Mesothelial cell of epicardium (in vitro differentiated cells): ENCODE measurements at regions not wholly inside any gene's neighbourhood (a gene's known extent, or its start where the extent isn't known, plus 50 kb on each side); places are given as distances from the start of the nearest gene placed in this dataset.

Source experiments
- DNase-seq, 2 experiments: peaks; one replicate each; pipeline ENCODE4 v3.0.0; 2021; ENCODE audit warnings: low spot score in 2 of 2; ENCODE audit not compliant: unreplicated experiment in 2 of 2
- H3K27ac Mint-ChIP-seq: 2 replicates; pipeline ENCODE4 v1.8.0; 2021; ENCODE audit warnings: mixed read lengths
- H3K27me3 Mint-ChIP-seq: 2 replicates; pipeline ENCODE4 v1.8.0; 2021; ENCODE audit warnings: low read depth, mixed read lengths
- H3K36me3 Mint-ChIP-seq: 2 replicates; pipeline ENCODE4 v1.8.0; 2021; ENCODE audit warnings: mixed read lengths
- H3K4me1 Mint-ChIP-seq: 2 replicates; pipeline ENCODE4 v1.8.0; 2021; ENCODE audit warnings: mixed read lengths
- H3K4me3 Mint-ChIP-seq: 2 replicates; pipeline ENCODE4 v1.8.0; 2021; ENCODE audit warnings: mild to moderate bottlenecking, moderate library complexity, mixed read lengths
- H3K9me3 Mint-ChIP-seq: 2 replicates; pipeline ENCODE4 v1.8.0; 2021; ENCODE audit warnings: mixed read lengths
- CTCF ChIP-seq: fragments of 200-600 bp; sonication (generic); IDR thresholded peaks from one replicate; pipeline ENCODE4 v1.5.0; 2021; ENCODE audit warnings: antibody characterized with exemption; ENCODE audit not compliant: unreplicated experiment

GRCh38 chrX:82912382-82912781 is 595.7 kb upstream of the POU3F4 start:
- DNase-seq, result no peak
- no peak overlapping the region for H3K4me3 Mint-ChIP-seq
- H3K9me3 Mint-ChIP-seq, result peaks cover 28% of the 10 kb centered on the region
- TF ChIP-seq CTCF, result no peak
- H3K27me3 Mint-ChIP-seq, result no peaks in the 10 kb centered on the region
- H3K36me3 Mint-ChIP-seq, result no peaks in the 10 kb centered on the region
- no peak overlapping the region for H3K27ac Mint-ChIP-seq
- no peaks in the 10 kb centered on the region for H3K4me1 Mint-ChIP-seq

DNA sequence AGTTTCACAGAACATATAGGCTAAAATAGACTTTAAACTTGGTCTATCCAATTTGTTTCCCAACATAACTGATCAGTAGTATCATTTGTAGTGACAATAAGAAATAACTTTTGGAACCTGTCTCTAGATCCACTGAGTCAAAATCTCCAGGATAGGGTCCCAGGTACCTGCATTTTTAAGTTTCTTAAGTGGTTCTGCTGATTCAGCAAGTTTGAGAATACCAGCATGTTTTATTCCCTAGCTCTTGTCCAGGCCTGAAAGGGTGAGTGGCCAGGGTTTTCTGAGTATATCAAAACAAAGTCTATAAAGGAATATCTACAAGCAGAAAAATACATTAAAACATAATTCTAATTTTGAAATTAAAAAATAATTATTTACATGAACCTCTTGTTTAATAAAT is 573.1 kb upstream of the POU3F4 start:
- H3K27me3 Mint-ChIP-seq, result no peaks in the 10 kb centered on the region
- no peaks in the 10 kb centered on the region for H3K4me1 Mint-ChIP-seq
- TF ChIP-seq CTCF, result no peak
- H3K27ac Mint-ChIP-seq, result no peak overlapping the region
- no peak for DNase-seq
- no peak overlapping the region for H3K4me3 Mint-ChIP-seq
- no peaks in the 10 kb centered on the region for H3K36me3 Mint-ChIP-seq
- H3K9me3 Mint-ChIP-seq, result peaks cover 21% of the 10 kb centered on the region

DNA sequence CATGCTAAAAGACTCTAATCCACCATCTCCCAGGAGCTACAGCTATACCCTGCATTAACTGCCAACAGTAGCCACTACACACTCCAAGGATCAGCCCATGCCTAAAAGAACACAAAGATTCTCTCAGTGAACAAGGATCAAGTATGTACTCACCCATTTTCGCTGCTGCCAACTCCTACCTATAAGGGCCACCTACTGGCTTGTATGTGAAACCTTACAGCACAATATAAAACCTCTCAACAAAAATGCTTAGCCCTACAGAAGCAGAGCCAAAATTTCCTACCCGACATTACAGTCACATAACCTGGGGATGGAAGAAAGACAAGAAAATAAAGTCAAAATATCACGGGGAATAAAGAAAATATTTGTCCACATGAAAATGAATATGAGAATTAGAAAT is 562.8 kb upstream of the POU3F4 start:
- H3K4me1 Mint-ChIP-seq, result no peaks in the 10 kb centered on the region
- H3K27me3 Mint-ChIP-seq, result no peaks in the 10 kb centered on the region
- peaks cover 57% of the 10 kb centered on the region for H3K9me3 Mint-ChIP-seq
- H3K27ac Mint-ChIP-seq, result no peak overlapping the region
- TF ChIP-seq CTCF, result no peak
- DNase-seq, result no peak
- no peaks in the 10 kb centered on the region for H3K36me3 Mint-ChIP-seq
- no peak overlapping the region for H3K4me3 Mint-ChIP-seq

DNA sequence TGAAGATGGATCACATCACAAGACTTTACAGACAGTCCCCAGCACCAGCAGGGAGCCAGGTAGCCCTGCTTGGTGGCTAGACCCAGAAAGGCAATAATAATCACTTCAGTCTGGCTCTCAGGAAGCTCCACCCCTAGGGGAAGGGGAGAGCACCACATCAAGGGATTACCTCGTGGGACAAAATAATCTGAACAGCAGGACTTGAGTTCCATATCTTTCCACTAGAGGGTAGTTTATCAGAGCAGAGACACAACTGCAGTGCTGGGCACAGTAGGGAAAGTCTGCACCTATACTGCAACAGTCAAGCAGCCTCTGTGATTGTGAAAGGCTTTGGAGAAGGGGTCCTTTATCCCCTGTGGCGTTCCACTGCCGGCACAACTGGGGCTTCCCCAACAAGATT is 547.0 kb upstream of the POU3F4 start:
- Mint-ChIP-seq H3K27me3 (no peaks in the 10 kb centered on the region), H3K36me3 (no peaks in the 10 kb centered on the region), H3K9me3 (peaks cover 26% of the 10 kb centered on the region), H3K4me3 (no peak overlapping the region), H3K4me1 (no peaks in the 10 kb centered on the region), H3K27ac (no peak overlapping the region)
- no peak for DNase-seq
- TF ChIP-seq CTCF, result no peak

DNA sequence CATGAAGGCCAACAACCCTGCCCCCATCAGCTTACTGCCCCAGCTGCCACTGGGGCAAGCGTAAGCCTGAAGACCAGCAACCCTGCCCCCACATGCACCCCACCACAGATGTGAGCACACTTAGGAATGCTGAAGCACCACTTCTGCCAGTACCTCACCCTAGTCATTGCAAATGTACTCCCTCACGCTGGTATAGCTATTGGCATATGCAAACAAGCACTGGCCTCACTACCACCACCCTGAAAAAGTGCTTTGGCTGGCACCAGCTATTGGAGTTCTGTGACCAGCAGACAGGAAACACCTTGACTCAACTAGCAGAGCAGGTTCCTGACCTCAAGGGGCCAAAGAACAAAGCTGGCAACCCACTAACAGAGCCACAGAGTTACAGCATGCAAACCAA is 534.4 kb upstream of the POU3F4 start:
- no peak for DNase-seq
- no peaks in the 10 kb centered on the region for H3K4me1 Mint-ChIP-seq
- no peaks in the 10 kb centered on the region for H3K36me3 Mint-ChIP-seq
- H3K9me3 Mint-ChIP-seq, result peaks cover 38% of the 10 kb centered on the region
- no peak for TF ChIP-seq CTCF
- H3K27ac Mint-ChIP-seq, result no peak overlapping the region
- H3K4me3 Mint-ChIP-seq, result no peak overlapping the region
- no peaks in the 10 kb centered on the region for H3K27me3 Mint-ChIP-seq

GRCh38 chrX:82998163-82998562 is 509.9 kb upstream of the POU3F4 start:
- no peaks in the 10 kb centered on the region for H3K27me3 Mint-ChIP-seq
- no peak overlapping the region for H3K4me3 Mint-ChIP-seq
- H3K36me3 Mint-ChIP-seq, result no peaks in the 10 kb centered on the region
- peaks cover 61% of the 10 kb centered on the region for H3K9me3 Mint-ChIP-seq
- no peak for TF ChIP-seq CTCF
- H3K4me1 Mint-ChIP-seq, result no peaks in the 10 kb centered on the region
- no peak for DNase-seq
- no peak overlapping the region for H3K27ac Mint-ChIP-seq
